ENCODE measurements at regions not wholly inside any gene's neighbourhood (a gene's known extent, or its start where the extent isn't known, plus 50 kb on each side); places are given as distances from the start of the nearest gene placed in this dataset.
"Not testable (repeated sequence)": the region's sequence is repeated elsewhere in the genome, so short reads cannot be mapped to it uniquely, and the experiment has no call there.

DNA sequence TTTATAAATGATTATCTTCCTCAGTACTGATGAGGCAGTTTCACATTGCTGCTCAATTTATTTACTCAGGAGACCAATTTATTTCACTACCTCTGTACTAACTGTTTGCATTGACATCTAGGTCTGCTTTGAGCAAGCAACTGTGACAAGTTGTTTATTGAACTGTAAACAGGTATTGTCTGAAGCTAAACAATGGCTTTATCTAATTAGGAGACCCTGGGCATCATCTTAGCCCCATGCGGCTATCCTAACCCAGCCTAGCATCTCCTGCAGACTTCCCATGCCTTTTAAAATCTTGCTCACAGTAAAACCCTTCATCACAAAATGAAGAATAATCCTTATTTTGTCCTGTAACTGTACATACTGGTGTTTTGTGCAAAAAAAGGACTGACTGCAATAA is 348.2 kb downstream of the RWDD3 start:
- DNase-seq (ENCODE audit: low read depth in 2 of 3, low spot score in 2 of 3) = no peak

DNA sequence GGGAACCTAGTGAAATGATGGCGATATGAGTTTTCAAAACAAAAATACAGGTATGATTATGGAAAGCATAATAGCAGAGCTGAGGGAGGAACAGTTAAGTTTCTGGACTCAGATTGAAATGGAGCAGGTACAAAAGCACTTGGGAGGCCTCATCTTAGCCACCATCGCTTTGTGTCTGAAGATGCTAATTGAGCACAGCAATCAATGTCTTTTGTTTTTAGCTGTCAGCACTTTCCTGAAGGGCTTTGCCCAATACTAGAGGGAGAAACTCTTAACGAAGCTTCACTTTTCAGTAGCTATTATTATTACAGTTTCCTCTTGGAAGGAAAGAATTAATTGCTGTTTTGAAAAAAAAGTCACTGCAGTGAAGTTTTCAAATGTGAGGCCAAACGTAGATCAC is 348.7 kb downstream of the RWDD3 start:
- no peak for DNase-seq (ENCODE audit: low read depth in 2 of 3, low spot score in 2 of 3)

DNA sequence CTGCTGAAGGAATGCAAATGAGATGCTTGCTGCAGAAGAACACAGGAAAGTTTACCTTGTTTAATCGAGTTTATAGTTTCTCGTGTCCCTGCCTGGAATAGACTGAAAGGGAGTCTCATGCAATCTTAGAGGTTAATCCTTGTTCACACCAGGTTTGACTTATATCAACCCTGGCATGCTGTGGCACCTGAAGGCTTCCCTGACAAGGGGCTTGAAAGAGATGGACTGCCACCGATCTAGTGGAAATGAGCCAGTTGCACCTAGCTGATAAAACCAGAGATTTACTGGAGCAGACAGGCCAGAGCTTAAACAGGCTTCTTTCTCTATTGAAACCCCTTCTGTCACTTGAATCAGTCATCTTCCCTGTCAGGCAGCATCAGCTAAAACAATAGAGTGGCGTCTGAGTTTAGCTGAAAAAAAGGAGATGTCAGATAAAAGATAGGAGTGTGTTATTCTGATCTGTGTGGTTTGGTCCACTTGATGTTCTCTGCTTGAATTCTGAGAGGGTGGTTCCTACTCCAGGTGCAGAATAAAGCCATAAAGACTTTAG is 349.7 kb downstream of the RWDD3 start:
- DNase-seq (ENCODE audit: low read depth in 2 of 3, low spot score in 2 of 3) = no peak

DNA sequence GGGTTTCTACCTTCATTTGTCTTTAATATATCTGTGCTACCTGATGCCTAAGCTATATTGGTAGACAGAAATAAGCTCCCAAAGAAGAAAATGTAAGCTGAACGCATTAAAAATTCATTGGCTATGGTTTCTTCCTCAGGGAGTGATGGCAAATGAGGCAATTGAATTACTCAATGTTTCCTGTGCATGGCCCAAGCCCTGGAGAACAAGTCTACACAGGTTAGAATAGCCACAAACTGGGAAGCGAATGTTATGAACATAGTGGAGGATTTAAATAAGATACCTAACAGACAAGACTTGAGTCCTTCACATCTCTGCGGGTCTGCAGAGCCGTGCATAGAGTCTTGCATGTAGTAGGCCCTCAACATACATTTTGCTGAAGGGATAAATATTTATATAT is 350.3 kb downstream of the RWDD3 start:
- no peak for DNase-seq (ENCODE audit: low read depth in 2 of 3, low spot score in 2 of 3)

DNA sequence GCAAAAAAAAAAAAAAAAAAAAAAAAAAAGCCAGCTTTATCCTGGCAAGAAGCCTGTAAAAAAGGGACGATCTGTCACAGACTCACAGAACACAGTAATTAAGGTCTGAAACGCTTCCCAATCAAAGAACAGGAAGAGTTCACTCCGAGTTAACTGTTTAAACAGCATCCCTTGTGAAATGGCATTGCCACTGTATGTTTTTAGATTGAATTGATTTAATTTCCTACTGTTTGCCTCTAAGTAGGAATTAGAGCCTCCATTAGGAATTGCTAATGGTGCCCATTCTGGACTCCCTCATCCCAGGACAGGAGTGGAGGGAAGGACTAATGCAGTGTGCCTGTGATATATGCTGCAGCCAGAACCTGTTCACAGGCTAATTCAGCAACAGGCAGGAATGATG is 370.8 kb downstream of the RWDD3 start:
- DNase-seq (ENCODE audit: low read depth in 2 of 3, low spot score in 2 of 3) = no peak

DNA sequence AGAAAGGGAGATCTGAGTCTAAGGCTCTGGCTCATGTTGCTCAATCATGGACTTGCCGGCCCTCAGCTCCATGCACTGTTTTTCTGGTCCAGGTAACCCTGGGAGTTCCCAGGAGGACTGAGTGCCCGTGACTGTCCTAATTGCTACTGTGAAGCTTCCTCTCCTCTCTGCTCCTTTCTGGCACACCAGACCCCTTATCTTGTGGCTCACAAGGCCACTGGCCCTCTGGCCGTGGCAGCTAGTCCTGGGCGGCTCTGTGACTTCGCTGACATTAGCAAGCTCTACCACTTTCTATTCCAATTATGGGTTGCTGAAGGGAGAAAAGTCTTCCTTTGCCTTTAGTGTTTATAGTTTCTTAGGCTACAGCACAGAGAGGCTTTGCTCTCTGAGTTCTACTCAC is 380.2 kb downstream of the RWDD3 start:
- DNase-seq (ENCODE audit: low read depth in 2 of 3, low spot score in 2 of 3) = no peak

DNA sequence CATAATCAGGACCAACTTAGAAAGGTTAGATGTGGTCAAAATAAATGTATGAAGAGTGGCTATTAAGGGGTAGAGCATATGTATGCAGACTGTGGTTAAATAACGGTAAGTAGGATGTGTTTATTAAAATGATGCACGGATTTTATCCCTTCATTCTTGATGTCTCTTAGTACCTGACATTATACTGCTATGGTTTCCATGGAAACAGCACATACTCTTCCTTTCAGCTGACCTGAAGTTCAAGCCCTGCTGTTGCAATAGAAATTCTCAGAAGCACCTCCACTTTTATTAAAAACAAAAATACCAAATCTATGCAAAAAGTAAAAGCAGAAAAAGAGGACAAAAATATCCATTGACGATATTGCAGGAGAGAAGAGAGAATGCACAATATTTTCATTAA is 381.4 kb downstream of the RWDD3 start:
- no peak for DNase-seq (ENCODE audit: low read depth in 2 of 3, low spot score in 2 of 3)

DNA sequence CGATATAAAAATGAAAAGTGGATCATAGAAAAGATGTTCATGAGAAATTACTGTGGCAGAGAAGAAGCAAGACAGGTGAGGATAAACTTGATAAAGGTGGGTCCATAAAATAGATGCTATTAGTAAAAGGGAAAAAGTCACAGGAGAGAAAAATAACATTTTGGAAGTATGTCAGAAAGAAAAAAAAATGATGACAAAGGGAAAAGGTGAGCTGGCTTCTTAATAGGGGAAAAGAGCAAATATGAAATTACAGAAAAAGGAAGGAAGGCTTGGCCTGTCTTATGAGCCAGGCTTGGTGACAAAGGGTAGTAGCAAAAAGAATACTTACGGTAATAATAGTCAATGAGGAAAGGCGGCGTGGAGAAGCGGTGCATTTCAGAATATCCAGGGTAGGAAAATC is 386.1 kb downstream of the RWDD3 start:
- no peak for DNase-seq (ENCODE audit: low read depth in 2 of 3, low spot score in 2 of 3)

DNA sequence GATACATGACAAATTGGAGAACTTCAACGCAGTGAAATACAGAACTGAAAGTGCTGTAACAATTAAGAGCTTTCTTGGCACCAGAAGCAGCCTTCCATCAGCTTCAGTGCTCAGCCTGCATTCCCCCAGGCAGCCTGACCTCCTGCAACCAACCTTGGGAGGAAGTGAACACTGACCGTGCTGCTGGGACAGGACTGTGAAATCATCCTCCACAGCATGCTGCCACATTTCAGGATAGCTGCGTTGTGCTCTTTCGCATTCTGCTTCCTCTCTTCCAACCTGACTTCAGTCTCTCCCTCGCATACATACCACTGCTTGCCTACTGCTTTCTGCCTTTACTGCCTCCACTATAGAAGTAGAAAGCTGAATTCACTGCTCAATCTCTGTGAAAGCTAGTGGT is 388.6 kb downstream of the RWDD3 start:
- no peak for DNase-seq (ENCODE audit: low read depth in 2 of 3, low spot score in 2 of 3)

DNA sequence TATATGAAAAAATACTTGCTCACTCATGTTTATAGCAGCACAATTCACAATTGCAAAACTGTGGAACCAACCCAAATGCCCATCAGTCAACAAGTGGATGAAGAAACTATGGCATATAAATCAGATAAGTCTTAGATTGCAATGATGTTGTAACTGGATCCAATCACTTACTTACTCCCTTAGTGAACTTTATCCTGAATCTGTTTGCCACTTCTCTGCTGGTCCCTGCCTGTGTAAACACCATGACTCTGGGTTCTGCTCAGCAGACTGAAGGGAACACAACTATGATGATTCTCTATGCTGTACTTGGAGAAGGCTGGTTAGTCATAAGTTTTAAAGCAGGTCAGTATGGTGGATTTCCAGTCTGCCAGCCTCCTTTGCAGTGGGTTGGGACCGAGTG is 391.2 kb downstream of the RWDD3 start:
- DNase-seq (ENCODE audit: low read depth in 2 of 3, low spot score in 2 of 3) = no peak

DNA sequence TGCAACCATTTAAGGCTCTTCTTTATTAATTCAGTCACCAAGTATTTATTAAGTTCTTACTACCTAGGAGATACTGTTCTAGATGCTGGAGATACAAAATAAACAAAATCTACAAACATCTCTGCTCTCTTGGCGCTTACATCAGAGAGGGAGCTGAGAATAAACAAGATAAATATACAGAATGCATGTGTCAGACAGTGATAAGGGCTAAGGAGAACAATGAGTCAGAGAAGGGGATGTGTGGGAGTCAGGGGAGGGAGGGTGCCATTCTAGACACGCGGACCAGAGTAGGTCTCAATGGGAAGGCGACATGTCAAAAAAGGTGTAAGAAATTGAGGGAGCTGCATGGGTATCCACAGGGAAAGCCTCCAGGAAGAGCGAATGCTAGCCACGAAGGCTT is 393.2 kb downstream of the RWDD3 start:
- no peak for DNase-seq (ENCODE audit: low read depth in 2 of 3, low spot score in 2 of 3)

DNA sequence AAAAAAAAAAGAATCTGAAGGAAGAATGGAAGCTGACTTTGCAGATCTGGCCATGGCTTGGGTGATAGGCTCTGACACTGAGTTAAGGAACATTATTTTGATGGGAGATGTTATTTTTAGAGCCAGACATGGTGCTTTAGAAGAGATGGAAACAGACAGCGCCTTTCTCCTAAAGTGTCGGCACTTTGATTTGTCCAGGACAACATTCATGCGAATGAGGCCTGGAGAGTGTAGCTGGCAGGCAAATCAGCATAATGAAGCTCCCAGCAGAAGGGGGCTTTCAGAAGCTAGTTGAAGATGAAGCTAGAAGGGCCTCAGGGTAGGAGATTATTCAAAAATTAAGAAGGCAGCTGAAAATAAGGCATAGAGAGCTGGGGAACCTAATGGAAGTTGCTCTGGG is 397.7 kb downstream of the RWDD3 start:
- DNase-seq (ENCODE audit: low read depth in 2 of 3, low spot score in 2 of 3) = no peak

DNA sequence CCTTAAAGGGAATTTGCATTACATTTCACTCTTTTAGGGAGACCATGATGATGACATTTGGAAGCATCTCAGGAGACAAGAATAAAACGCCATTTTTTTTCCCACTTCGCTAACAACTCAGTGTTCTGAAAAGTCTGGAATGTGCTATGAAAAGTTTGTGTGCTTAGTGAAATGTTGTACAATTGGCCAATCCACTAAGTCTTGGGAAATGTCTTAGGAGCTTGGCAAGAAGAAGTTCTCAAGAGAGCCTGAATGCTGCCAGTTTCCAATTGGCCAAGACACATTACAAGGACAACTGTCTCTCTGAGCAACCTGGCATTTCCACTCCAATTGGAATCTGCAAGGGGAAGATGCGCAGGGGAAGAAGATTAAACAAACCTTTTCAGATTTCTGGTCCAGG is 401.8 kb downstream of the RWDD3 start:
- no peak for DNase-seq (ENCODE audit: low read depth in 2 of 3, low spot score in 2 of 3)

DNA sequence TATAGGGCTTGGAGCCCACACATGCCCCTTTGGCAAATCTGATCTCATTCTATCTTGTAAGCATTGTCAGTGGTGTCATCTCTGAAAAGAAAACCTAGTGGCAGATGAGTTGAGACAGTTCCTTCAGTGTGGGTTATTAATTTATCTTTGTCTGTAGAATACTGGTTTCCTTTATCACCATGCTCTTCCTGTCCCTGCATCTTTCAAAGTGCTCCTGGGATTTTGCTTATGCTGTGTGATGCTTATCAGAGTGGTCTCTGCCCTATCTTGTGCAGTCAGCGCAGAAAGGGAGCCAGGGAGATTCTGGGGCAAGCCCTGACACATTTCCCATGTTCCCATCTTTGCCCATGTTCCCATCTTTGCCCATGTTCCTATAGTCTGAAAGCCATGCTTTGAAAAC is 402.9 kb downstream of the RWDD3 start:
- no peak for DNase-seq (ENCODE audit: low read depth in 2 of 3, low spot score in 2 of 3)

DNA sequence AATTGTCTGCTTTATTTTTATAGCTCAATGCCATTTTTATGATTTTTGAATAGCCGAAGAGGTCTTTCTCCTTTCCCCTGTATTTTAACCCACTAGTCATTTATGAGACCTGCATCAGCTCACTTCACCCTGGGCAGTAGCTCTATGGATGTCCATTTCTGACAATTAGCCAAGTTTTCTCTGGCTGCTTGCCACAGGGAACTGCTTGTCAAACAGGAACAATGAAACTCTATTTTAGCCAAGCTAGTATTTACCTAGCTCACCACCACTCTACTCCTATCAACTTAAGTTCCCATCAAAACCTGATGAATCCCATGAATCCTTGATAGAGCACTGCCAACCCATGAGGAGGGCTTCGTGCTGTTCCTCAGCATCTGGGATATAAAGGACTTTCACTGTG is 406.7 kb downstream of the RWDD3 start:
- no peak for DNase-seq (ENCODE audit: low read depth in 2 of 3, low spot score in 2 of 3)

DNA sequence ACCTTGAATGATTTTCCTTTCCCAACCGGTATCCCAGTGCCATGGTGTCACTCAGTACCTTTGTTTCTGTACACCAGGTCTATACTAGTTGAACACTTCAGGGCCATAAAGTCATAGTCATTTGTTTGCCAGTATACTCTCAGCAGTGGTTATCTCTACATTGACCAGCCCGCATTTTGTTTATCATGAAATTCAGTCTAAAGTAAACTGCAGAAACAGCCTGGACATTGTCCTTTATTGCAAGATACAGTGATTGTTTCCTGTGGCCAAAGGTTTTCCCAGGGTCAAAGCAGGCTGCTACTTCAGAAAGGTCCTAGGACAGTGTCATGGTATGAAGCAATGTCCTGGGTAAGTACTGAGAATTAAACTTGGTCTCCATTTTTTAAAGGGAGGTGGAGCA is 407.4 kb downstream of the RWDD3 start:
- no peak for DNase-seq (ENCODE audit: low read depth in 2 of 3, low spot score in 2 of 3)

DNA sequence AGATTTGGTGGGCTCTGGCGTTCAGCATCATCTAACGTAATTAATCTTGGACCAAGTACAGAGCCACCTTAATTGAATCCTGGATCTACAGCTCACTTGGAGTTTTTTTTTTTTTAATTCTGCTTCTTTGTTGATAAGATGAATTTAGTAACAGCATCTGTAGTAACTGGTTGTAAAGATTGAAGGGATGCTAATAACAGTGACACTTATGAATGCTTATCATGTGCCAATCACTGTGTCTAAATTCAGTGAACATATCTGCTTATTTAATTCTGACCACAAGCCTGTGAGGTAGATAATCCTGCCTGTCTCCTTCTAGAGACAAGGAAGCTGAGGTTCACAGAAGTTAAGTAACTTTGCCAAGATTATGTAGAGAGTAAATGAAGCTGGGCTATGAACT is 408.0 kb downstream of the RWDD3 start:
- DNase-seq (ENCODE audit: low read depth in 2 of 3, low spot score in 2 of 3) = no peak

DNA sequence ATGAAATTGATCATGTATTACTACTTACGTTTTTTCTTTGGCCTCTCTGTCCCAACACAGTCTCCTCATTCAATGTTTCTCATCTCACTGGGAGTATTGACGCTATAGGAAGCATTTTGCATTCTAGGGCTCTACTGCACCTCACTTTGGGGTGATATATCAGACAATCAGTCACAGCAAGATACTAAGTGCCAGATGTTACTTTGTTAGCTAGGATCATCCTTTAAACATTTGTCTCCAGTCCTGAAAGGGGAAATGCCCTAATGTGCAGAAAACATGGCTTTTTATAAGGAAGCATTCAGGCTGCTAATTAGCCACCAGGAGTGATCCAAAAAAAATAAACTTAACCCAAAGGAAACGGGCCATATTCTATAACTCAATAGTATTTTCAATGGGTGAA is 409.1 kb downstream of the RWDD3 start:
- no peak for DNase-seq (ENCODE audit: low read depth in 2 of 3, low spot score in 2 of 3)

DNA sequence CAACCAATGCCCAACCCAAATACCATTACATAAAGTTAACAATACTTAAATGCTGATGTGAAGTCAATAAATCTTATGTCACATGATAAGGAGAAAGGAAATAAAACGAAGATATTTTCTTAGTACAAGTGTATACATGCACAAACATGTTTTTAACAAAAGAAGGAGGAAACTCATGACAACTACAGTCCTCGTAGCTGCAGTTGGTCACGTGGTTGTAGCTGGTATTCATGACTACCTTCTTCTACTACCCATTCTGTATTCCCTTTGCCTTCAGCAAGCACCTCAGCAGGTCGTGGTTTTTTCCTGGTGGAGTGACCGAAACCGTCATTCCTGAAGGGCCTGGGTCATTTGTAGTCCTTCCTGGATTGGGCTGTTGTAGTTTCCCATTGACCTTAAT is 411.1 kb downstream of the RWDD3 start:
- DNase-seq (ENCODE audit: low read depth in 2 of 3, low spot score in 2 of 3) = not testable (repeated sequence)

DNA sequence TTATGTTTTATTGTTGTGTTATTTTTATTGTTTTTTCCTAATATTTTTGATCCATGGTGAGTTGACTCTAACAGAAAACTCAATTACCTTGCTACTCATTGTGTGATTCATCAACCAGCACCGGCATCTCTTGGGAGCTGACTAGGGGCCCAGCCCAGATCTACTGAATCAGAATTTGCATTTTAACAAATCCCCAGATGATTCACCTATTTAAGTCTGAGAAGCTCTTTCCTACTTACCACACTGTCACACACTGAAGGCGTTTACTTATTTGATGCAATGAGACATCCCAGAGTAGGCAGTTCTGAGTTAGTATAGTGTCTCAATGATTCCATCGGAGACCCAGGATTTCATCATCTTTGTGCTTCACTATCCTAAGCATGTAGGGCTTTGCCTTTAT is 416.6 kb downstream of the RWDD3 start:
- no peak for DNase-seq (ENCODE audit: low read depth in 2 of 3, low spot score in 2 of 3)

DNA sequence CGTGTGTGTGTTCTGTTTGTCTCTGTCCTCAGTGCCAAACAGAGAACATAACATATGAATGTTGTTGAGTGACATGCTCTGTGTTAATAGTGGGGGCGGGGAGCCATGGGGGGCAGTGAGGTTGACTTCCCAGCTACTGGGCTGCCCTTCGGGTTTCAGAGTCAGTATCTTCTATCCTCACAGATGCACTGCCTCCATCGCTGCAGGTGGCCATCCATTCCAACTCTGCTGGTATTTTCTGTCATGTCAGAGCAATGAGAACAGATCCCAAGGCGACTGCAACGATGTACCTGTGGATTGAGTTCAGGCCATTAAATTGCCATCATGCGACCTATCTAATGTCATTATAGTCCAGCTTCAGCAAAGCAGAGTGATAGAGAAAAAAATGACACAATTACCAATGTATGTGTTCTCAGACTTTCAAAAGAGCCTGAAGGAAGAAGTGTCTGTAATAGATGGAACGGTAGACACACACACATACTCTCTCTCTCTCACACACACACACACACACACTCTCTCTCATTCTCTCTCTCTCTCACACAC is 418.5 kb downstream of the RWDD3 start:
- no peak for DNase-seq (ENCODE audit: low read depth in 2 of 3, low spot score in 2 of 3)

DNA sequence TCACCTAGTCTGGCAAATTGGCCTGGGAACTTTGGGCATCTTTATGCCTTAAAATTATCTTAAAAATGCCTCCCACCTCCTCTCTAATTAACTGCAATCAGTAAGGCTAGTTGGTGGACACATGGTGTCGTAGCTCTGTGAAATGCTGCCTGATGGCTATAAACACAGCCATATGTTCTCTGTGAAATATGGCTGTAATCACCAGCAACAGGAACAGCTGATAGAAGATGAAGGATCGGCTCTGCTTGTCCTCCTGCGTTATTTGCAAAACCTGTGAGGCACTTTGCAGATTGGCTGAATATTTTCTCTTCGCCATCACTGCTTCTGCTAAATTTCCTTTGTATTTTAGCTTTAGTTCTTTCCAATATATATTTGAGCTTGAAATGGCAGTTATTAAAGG is 419.6 kb downstream of the RWDD3 start:
- no peak for DNase-seq (ENCODE audit: low read depth in 2 of 3, low spot score in 2 of 3)

DNA sequence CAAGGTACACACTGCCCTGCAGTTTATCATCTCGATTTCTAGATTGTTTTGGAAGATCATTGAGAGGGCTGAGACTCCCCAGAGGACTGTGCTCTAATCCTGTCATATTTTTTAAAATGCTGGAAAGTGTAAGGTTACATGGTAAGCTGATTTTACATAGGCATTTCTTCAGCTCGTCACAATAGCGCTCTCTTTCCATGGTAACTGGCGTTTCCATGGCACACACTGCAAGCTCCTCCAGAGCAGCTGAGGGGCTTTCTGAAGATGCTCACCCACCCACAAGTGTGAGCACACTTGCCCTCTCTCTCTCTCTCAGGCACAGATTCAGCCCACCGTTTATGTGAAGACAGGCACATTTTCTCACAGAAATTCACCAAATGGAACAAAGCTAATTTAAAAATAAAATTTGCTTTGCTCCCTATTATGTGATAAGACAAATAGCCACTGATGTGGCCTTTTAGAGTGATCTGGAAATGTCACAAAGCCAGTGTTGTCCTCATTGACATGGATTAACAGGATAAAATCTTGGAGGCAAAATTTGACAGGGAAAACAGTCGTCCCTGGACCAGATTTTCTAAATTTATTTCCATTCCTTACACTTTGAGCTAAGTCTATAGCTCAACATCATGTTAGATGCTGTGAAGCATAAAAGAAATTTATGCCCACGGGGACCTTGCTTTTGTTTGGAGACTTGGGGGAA is 421.5 kb downstream of the RWDD3 start:
- no peak for DNase-seq (ENCODE audit: low read depth in 2 of 3, low spot score in 2 of 3)
